ENCODE measurements at regions not wholly inside any gene's neighbourhood (a gene's known extent, or its start where the extent isn't known, plus 50 kb on each side); places are given as distances from the start of the nearest gene placed in this dataset.

GRCh38 chr19:23822735-23823134 lies 64.0 kb upstream of the ZNF681 start:
- Histone ChIP-seq H3K9me3 (ENCODE audit: insufficient read depth in 2 of 2, low read depth in 1 of 2, low read length in 1 of 2) (peaks cover 60 to 64% of the 10 kb centered on the region in 2 experiments), H3K14ac (ENCODE audit: insufficient read length) (no peak overlapping the region), H2BK20ac (ENCODE audit: low read length) (no peak overlapping the region), H4K20me1 (replicated peaks in 1 of 2; ENCODE audit: control insufficient read depth in 1 of 2, insufficient read depth in 2 of 2, low read length in 2 of 2) (no peaks in the 10 kb centered on the region), H3K4ac (replicated peaks; ENCODE audit: insufficient read length, low read depth, low read length) (no peak overlapping the region), H2BK12ac (ENCODE audit: low read depth, low read length) (no peak overlapping the region), H3K27ac (ENCODE audit: low read depth, low read length) (no peak overlapping the region), H4K91ac (replicated peaks; ENCODE audit: insufficient read length, low read length) (no peak overlapping the region), H2AFZ (ENCODE audit: low read length) (no peak overlapping the region), H3K4me1 (replicated peaks in 1 of 4; ENCODE audit: control insufficient read depth in 3 of 4, insufficient read depth in 4 of 4, low read length in 3 of 4) (no peaks in the 10 kb centered on the region), H3K18ac (ENCODE audit: extremely low read depth, low read length) (no peak overlapping the region), H2BK120ac (replicated peaks; ENCODE audit: low read depth, low read length) (no peak overlapping the region), H2BK5ac (ENCODE audit: low read depth, low read length) (no peak overlapping the region), H3K4me2 (ENCODE audit: insufficient read depth in 1 of 2, low read depth in 2 of 2, low read length in 2 of 2) (no peak overlapping the region), H3K27me3 (replicated peaks in 1 of 4; ENCODE audit: control insufficient read depth in 3 of 4, extremely low read depth in 1 of 4, insufficient read depth in 3 of 4, low read length in 3 of 4) (no peaks in the 10 kb centered on the region), H3K23me2 (ENCODE audit: low read depth, low read length) (0 out of 2 replicates have a peak, but pooled peaks cover 1% of the 10 kb centered on the region), H3K56ac (replicated peaks; ENCODE audit: insufficient read length, low read depth, low read length) (no peak overlapping the region), H2AK5ac (ENCODE audit: low read depth, low read length) (no peak overlapping the region), H3K4me3 (ENCODE audit: extremely low read depth in 1 of 4, insufficient read depth in 2 of 4, low read depth in 3 of 4, low read length in 4 of 4) (no peak overlapping the region), H3K36me3 (ENCODE audit: control insufficient read depth in 2 of 4, insufficient read depth in 4 of 4, low read length in 3 of 4) (peaks cover 0 to 7% (median 2%) of the 10 kb centered on the region in 4 experiments; a peak in 3 of 8 replicates), H3K9ac (replicated peaks in 1 of 4; ENCODE audit: extremely low read depth in 1 of 4, low read depth in 3 of 4, low read length in 3 of 4) (no peak overlapping the region), H3K79me1 (ENCODE audit: low read depth, low read length) (no peaks in the 10 kb centered on the region), H2BK15ac (ENCODE audit: low read length) (no peak overlapping the region), H3K23ac (ENCODE audit: insufficient read length) (no peak overlapping the region), H4K5ac (ENCODE audit: insufficient read length, low read depth, low read length) (no peak overlapping the region), H4K8ac (ENCODE audit: extremely low read depth, insufficient read depth, low read length) (no peak overlapping the region), H3K79me2 (ENCODE audit: control insufficient read depth in 1 of 2, insufficient read depth in 2 of 2, low read length in 2 of 2) (no peaks in the 10 kb centered on the region)
- no peak for DNase-seq (ENCODE audit: low read depth in 1 of 2, low spot score in 2 of 2)
- POLR2A ChIA-PET (ENCODE audit: partially characterized antibody), result interaction anchor here (0.8 kb wide), 1 partner anchor 63 kb away, joined by 3 read pairs; no protein-coding TSS in a partner anchor
- TF ChIP-seq MAFK (IDR thresholded peaks at IDR 0.05; ENCODE audit: low read depth, low read length) (no peak), TAF1 (IDR thresholded peaks at IDR 0.05; ENCODE audit: low read depth, low read length) (no peak), JUND (IDR thresholded peaks at IDR 0.05; ENCODE audit: low read length) (no peak), SP4 (IDR thresholded peaks at IDR 0.05; ENCODE audit: low read length) (no peak), SIRT6 (IDR thresholded peaks at IDR 0.05; ENCODE audit: low read length) (no peak), CBX8 (IDR thresholded peaks at IDR 0.05; ENCODE audit: borderline replicate concordance, low read depth, low read length) (no peak), ATF2 (IDR thresholded peaks at IDR 0.05; ENCODE audit: low read length) (no peak), HDAC6 (IDR thresholded peaks at IDR 0.05; ENCODE audit: low read depth, low read length) (no peak), CREB1 (IDR thresholded peaks at IDR 0.05) (no peak), EGR1 (IDR thresholded peaks at IDR 0.05; ENCODE audit: borderline replicate concordance, low read depth, low read length) (no peak), SP1 (IDR thresholded peaks at IDR 0.05; ENCODE audit: low read depth, low read length) (no peak), RAD21 (IDR thresholded peaks at IDR 0.05 in 1 of 2, conservative IDR thresholded peaks at IDR 0.05 in 1 of 2; ENCODE audit: low read depth in 2 of 2, low read length in 2 of 2) (no peak), TAF7 (optimal IDR thresholded peaks at IDR 0.05; ENCODE audit: borderline replicate concordance, low read depth, low read length) (no peak), ATF3 (IDR thresholded peaks at IDR 0.05; ENCODE audit: insufficient read depth, low read depth, low read length) (no peak)
- CTCF ChIA-PET (ENCODE audit: partially characterized antibody), result no interaction called here
- FAIRE-seq, result no peak
- WGBS, 2 experiments (ENCODE audit: extremely low coverage in 1 of 2, insufficient coverage in 1 of 2, insufficient read length in 1 of 2, insufficient replicate concordance in 2 of 2, low coverage in 1 of 2, low lambda C conversion rate in 2 of 2, missing lambda C conversion rate in 1 of 2), result no CpG with 5 or more reads among the region's 1 CpG

Measured in H1 (cell line).